CD4-positive, alpha-beta T cell (primary cell): ENCODE measurements at regions not wholly inside any gene's neighbourhood (a gene's known extent, or its start where the extent isn't known, plus 50 kb on each side); places are given as distances from the start of the nearest gene placed in this dataset.

Source experiments
- ATAC-seq: fragments of 200-7000 bp; cut with Tn5 transposase; one replicate; pipeline ENCODE4 v1.10.0; 2022; ENCODE audit warnings: mild to moderate bottlenecking; ENCODE audit not compliant: poor library complexity
- CTCF ChIA-PET: fragments of 350-600 bp; sonication (Branson Sonifier 250); formaldehyde crosslinking; loops from one replicate; lab custom pipeline; 2021; ENCODE audit warnings: antibody characterized with exemption, inconsistent platforms; lab: Charles Lee
- POLR2A ChIA-PET: fragments of 350-600 bp; sonication (Branson Sonifier 250); formaldehyde crosslinking; loops from one replicate; lab custom pipeline; 2021; ENCODE audit warnings: antibody characterized with exemption, inconsistent platforms; lab: Charles Lee
- DNase-seq, 14 experiments: peaks; one replicate each; pipeline ENCODE4 v3.0.0-alpha.2; 2013 to 2020; ENCODE audit warnings: mixed read lengths in 2 of 14
- H3K27ac ChIP-seq, 2 donors: one replicate each; pipeline versions ENCODE4 v1.5.1 to v1.7.0; 2013; ENCODE audit warnings: low read length in 2 of 2, low read depth in 1 of 2, mild to moderate bottlenecking in 1 of 2
- H3K27me3 ChIP-seq, 2 experiments: 1 replicate in 1 of 2; 2 replicates in 1 of 2; pipeline versions ENCODE4 v1.6.1 to v1.7.0; 2013; ENCODE audit warnings: low read length in 2 of 2, control low read depth in 1 of 2, mild to moderate bottlenecking in 1 of 2, moderate library complexity in 1 of 2; ENCODE audit not compliant: insufficient read depth in 2 of 2, control insufficient read depth in 1 of 2
- H3K36me3 ChIP-seq: one replicate; pipeline ENCODE4 v1.6.1; 2013; ENCODE audit warnings: low read length, control low read depth; ENCODE audit not compliant: insufficient read depth
- H3K4me1 ChIP-seq: one replicate; pipeline ENCODE4 v1.6.1; 2013; ENCODE audit warnings: low read length, control low read depth; ENCODE audit not compliant: insufficient read depth
- H3K4me3 ChIP-seq: one replicate; pipeline ENCODE4 v1.5.1; 2013; ENCODE audit warnings: mild to moderate bottlenecking, low read length, moderate library complexity
- H3K9me3 ChIP-seq, 2 experiments: 1 replicate in 1 of 2; 2 replicates in 1 of 2; pipeline versions ENCODE4 v1.6.1 to v1.7.0; 2013; ENCODE audit warnings: low read length in 2 of 2, mild to moderate bottlenecking in 2 of 2, control low read depth in 1 of 2, moderate library complexity in 1 of 2; ENCODE audit not compliant: control insufficient read depth in 1 of 2, insufficient read depth in 1 of 2
- H3K27ac Mint-ChIP-seq: one replicate; pipeline ENCODE4 v1.8.0; 2020; ENCODE audit warnings: mixed read lengths
- H3K27me3 Mint-ChIP-seq: one replicate; pipeline ENCODE4 v1.8.0; 2021; ENCODE audit warnings: mixed read lengths
- H3K36me3 Mint-ChIP-seq: one replicate; pipeline ENCODE4 v1.8.0; 2021; ENCODE audit warnings: low read depth, mixed read lengths
- H3K4me1 Mint-ChIP-seq: one replicate; pipeline ENCODE4 v1.8.0; 2021; ENCODE audit warnings: low read depth, mixed read lengths
- H3K4me3 Mint-ChIP-seq: one replicate; pipeline ENCODE4 v1.8.0; 2020; ENCODE audit warnings: mild to moderate bottlenecking, mixed read lengths
- H3K9me3 Mint-ChIP-seq: one replicate; pipeline ENCODE4 v1.8.0; 2020; ENCODE audit warnings: mixed read lengths
- intact Hi-C, 2 experiments: fragments of 100-400 bp; cut with DNase I in 1 of 2; cut with micrococcal nuclease in 1 of 2; formaldehyde crosslinking; loops; one replicate each; pipeline versions ENCODE4 v1.15.1 to v1.9.0; 2023 to 2025; cut with DNase I, micrococcal nuclease
- TF ChIP-seq, protein P1 (sequence below): fragments of 200-600 bp; IDR thresholded peaks from one replicate; pipeline ENCODE4 v1.8.0; 2022; ENCODE audit warnings: antibody characterized with exemption, mild to moderate bottlenecking

GRCh38 chr13:80551650-80552497 lies 210.9 kb upstream of the SPRY2 start:
- Mint-ChIP-seq H3K4me3 (no peak overlapping the region), H3K27ac (no peak overlapping the region), H3K9me3 (no peaks in the 10 kb centered on the region), H3K36me3 (no peaks in the 10 kb centered on the region), H3K4me1 (peaks cover 8% of the 10 kb centered on the region), H3K27me3 (no peaks in the 10 kb centered on the region)
- no peaks in the 10 kb centered on the region for H3K27me3 ChIP-seq
- no peak for DNase-seq
- intact Hi-C loops = no loop called here
- CTCF ChIA-PET = no interaction called here
- H3K4me1 ChIP-seq = no peaks in the 10 kb centered on the region
- TF ChIP-seq, protein P1, sequence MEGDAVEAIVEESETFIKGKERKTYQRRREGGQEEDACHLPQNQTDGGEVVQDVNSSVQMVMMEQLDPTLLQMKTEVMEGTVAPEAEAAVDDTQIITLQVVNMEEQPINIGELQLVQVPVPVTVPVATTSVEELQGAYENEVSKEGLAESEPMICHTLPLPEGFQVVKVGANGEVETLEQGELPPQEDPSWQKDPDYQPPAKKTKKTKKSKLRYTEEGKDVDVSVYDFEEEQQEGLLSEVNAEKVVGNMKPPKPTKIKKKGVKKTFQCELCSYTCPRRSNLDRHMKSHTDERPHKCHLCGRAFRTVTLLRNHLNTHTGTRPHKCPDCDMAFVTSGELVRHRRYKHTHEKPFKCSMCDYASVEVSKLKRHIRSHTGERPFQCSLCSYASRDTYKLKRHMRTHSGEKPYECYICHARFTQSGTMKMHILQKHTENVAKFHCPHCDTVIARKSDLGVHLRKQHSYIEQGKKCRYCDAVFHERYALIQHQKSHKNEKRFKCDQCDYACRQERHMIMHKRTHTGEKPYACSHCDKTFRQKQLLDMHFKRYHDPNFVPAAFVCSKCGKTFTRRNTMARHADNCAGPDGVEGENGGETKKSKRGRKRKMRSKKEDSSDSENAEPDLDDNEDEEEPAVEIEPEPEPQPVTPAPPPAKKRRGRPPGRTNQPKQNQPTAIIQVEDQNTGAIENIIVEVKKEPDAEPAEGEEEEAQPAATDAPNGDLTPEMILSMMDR = no peak
- H3K4me3 ChIP-seq = no peak overlapping the region
- ATAC-seq = no peak
- POLR2A ChIA-PET = no interaction called here
- no peaks in the 10 kb centered on the region for H3K36me3 ChIP-seq
- H3K27ac ChIP-seq = no peak overlapping the region
- no peaks in the 10 kb centered on the region for H3K9me3 ChIP-seq

DNA sequence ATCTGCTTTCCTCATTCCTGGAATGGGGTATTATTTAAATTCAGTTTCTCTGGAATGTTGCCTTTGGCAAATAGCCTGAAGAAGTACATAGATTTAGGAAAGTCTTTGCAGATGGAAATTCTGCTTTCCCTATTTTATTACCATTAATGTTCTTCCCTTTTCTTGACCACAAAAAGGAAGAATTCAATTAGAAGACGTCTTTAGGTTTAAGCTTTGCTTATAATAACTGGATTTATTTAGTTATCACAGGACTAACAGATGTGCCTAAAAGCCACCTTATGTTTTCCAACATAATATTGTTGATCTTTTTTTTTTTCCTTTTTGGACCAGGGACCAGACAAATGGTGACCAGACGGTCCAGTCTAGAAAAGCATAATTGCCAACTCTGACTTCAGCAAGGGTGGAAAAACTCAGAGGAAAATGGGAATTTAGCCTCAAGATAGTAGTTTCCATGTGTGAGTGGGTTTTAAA lies 210.1 kb upstream of the SPRY2 start:
- POLR2A ChIA-PET = no interaction called here
- no peaks in the 10 kb centered on the region for H3K9me3 Mint-ChIP-seq
- intact Hi-C loops = no loop called here

GRCh38 chr13:80548915-80549314 lies 208.0 kb upstream of the SPRY2 start:
- no peaks in the 10 kb centered on the region for H3K9me3 Mint-ChIP-seq
- no peak for ATAC-seq
- Histone ChIP-seq H3K27ac (no peak overlapping the region), H3K9me3 (no peaks in the 10 kb centered on the region), H3K27me3 (no peaks in the 10 kb centered on the region), H3K36me3 (no peaks in the 10 kb centered on the region), H3K4me3 (no peak overlapping the region), H3K4me1 (no peaks in the 10 kb centered on the region)
- CTCF ChIA-PET = no interaction called here
- H3K27ac Mint-ChIP-seq = no peak overlapping the region
- TF ChIP-seq, protein P1 = no peak
- no peaks in the 10 kb centered on the region for H3K36me3 Mint-ChIP-seq
- POLR2A ChIA-PET = no interaction called here
- H3K4me1 Mint-ChIP-seq = peaks cover 8% of the 10 kb centered on the region
- intact Hi-C loops = no loop called here
- no peak overlapping the region for H3K4me3 Mint-ChIP-seq
- H3K27me3 Mint-ChIP-seq = no peaks in the 10 kb centered on the region
- DNase-seq = no peak

More for the DNA sequence above, 210.1 kb upstream of the SPRY2 start:
- Mint-ChIP-seq H3K27me3 (no peaks in the 10 kb centered on the region), H3K36me3 (no peaks in the 10 kb centered on the region), H3K27ac (no peak overlapping the region), H3K4me3 (no peak overlapping the region), H3K4me1 (peaks cover 8% of the 10 kb centered on the region)
- Histone ChIP-seq H3K4me3 (no peak overlapping the region), H3K4me1 (no peaks in the 10 kb centered on the region), H3K27ac (no peak overlapping the region), H3K27me3 (no peaks in the 10 kb centered on the region), H3K36me3 (no peaks in the 10 kb centered on the region), H3K9me3 (no peaks in the 10 kb centered on the region)
- no peak for ATAC-seq
- TF ChIP-seq, protein P1 = no peak
- CTCF ChIA-PET = no interaction called here
- no peak for DNase-seq
